ENCODE measurements at regions not wholly inside any gene's neighbourhood (a gene's known extent, or its start where the extent isn't known, plus 50 kb on each side); places are given as distances from the start of the nearest gene placed in this dataset.

- Mint-ChIP-seq H3K36me3 (ENCODE audit: low read depth) (peaks cover 40% of the 10 kb centered on the region), H3K4me3 (no peak overlapping the region), H3K27ac (no peak overlapping the region), H3K9me3 (peaks cover 85% of the 10 kb centered on the region), H3K4me1 (no peaks in the 10 kb centered on the region), H3K27me3 (ENCODE audit: insufficient read depth, low read depth, poor library complexity) (peaks cover 18% of the 10 kb centered on the region)
- Histone ChIP-seq H3K27me3 (ENCODE audit: insufficient read depth) (no peaks in the 10 kb centered on the region), H3K4me3 (no peak overlapping the region), H3F3A (replicated peaks; ENCODE audit: low read depth) (0 out of 2 replicates have a peak, but pooled peaks cover 2% of the 10 kb centered on the region), H3K4me1 (ENCODE audit: insufficient read depth) (no peaks in the 10 kb centered on the region), H3K27ac (ENCODE audit: low read depth) (no peak overlapping the region), H3K9me2 (ENCODE audit: insufficient read depth) (no peaks in the 10 kb centered on the region), H3K4me2 (no peak overlapping the region), H3K36me3 (ENCODE audit: insufficient read depth) (0 out of 2 replicates have a peak, but pooled peaks cover 3% of the 10 kb centered on the region), H4K20me1 (replicated peaks; ENCODE audit: insufficient read depth) (no peaks in the 10 kb centered on the region), H3K79me2 (replicated peaks; ENCODE audit: insufficient read depth) (no peaks in the 10 kb centered on the region), H2AFZ (peak overlapping the region; percentile 98)
- TF ChIP-seq EZH2 (IDR thresholded peaks at IDR 0.05; ENCODE audit: low read depth, unreplicated experiment) (no peak), ZNF114 (CRISPR knock-in tag; IDR thresholded peaks at IDR 0.05) (no peak), ZNF462 (CRISPR knock-in tag; IDR thresholded peaks at IDR 0.05) (no peak), ZNF331 (CRISPR knock-in tag; IDR thresholded peaks at IDR 0.05; ENCODE audit: low read depth) (no peak), ETS1 (IDR thresholded peaks at IDR 0.05) (no peak), EZH2phosphoT487 (IDR thresholded peaks at IDR 0.05; ENCODE audit: unreplicated experiment) (no peak), STAT1 (IDR thresholded peaks at IDR 0.05; ENCODE audit: unreplicated experiment) (no peak), JUNB (IDR thresholded peaks at IDR 0.05; ENCODE audit: unreplicated experiment) (no peak)
- ATAC-seq, result no peak
- no peak for DNase-seq (ENCODE audit: low spot score)
Measured at GRCh38 chrX:1076871-1077651, 135.4 kb downstream of the CRLF2 start.

Measured in GM23338 (cell line).